ENCODE measurements at regions not wholly inside any gene's neighbourhood (a gene's known extent, or its start where the extent isn't known, plus 50 kb on each side); places are given as distances from the start of the nearest gene placed in this dataset.

GRCh38 chr13:63938851-63939250, 2523.2 kb upstream of the PCDH20 start:
- no peak overlapping the region for H3K4me2 ChIP-seq (ENCODE audit: low read length)
- no TSS peak for BruUV-seq (replicated peaks)
- H3K27me3 ChIP-seq (ENCODE audit: insufficient read depth, low read length), result no peaks in the 10 kb centered on the region
- ChIA-PET RAD21 (ENCODE audit: low non-redundant PET in 1 of 2, low total read pairs in 2 of 2, uncharacterized antibody in 2 of 2, unreplicated experiment in 2 of 2) (no interaction called here), CTCF (no interaction called here), POLR2A (no interaction called here)
- H3K9me2 ChIP-seq (ENCODE audit: insufficient read depth), result no peaks in the 10 kb centered on the region
- H3K27ac ChIP-seq (ENCODE audit: low read depth, low read length), result no peak overlapping the region
- no peak for DNase-seq (ENCODE audit: low read depth, low spot score)
- no peak overlapping the region for H3K9ac ChIP-seq (ENCODE audit: low read length)
- H3K4me3 ChIP-seq (replicated peaks in 1 of 2; ENCODE audit: low read depth in 1 of 2, low read length in 2 of 2), result no peak overlapping the region
- no peak overlapping the region for H2AFZ ChIP-seq (ENCODE audit: low read depth, low read length, poor library complexity, severe bottlenecking)
- ATAC-seq, result no peak
- no peaks in the 10 kb centered on the region for H3K36me3 ChIP-seq (ENCODE audit: control insufficient read depth in 1 of 2, insufficient read depth in 2 of 2, low read length in 2 of 2)
- H3K9me3 ChIP-seq (ENCODE audit: control insufficient read depth in 1 of 2, insufficient read depth in 1 of 2, low read depth in 1 of 2, low read length in 2 of 2), result no peaks in the 10 kb centered on the region; a peak in 1 of 4 replicates
- no peaks in the 10 kb centered on the region for H4K20me1 ChIP-seq (ENCODE audit: insufficient read depth)
- no peaks in the 10 kb centered on the region for H3K79me2 ChIP-seq (ENCODE audit: insufficient read depth, low read length)
- no peak for TF ChIP-seq ZNF274 (IDR thresholded peaks at IDR 0.05; ENCODE audit: low read depth, low read length)
- no peaks in the 10 kb centered on the region for H3K4me1 ChIP-seq (ENCODE audit: control insufficient read depth in 1 of 2, insufficient read depth in 2 of 2, low read length in 2 of 2)
- intact Hi-C loops (cut with micrococcal nuclease), result no loop called here

- no peak for DNase-seq (ENCODE audit: low read depth, low spot score)
- H3K4me1 ChIP-seq (ENCODE audit: control insufficient read depth in 1 of 2, insufficient read depth in 2 of 2, low read length in 2 of 2), result no peaks in the 10 kb centered on the region
- H3K27me3 ChIP-seq (ENCODE audit: insufficient read depth, low read length), result no peaks in the 10 kb centered on the region
- RAD21 ChIA-PET (ENCODE audit: low non-redundant PET in 1 of 2, low total read pairs in 2 of 2, uncharacterized antibody in 2 of 2, unreplicated experiment in 2 of 2), result no interaction called here
- H2AFZ ChIP-seq (ENCODE audit: low read depth, low read length, poor library complexity, severe bottlenecking), result no peak overlapping the region
- TF ChIP-seq CEBPB (IDR thresholded peaks at IDR 0.05; ENCODE audit: low read depth) (no peak), ATF3 (IDR thresholded peaks at IDR 0.05) (no peak), ELF1 (IDR thresholded peaks at IDR 0.05; ENCODE audit: borderline replicate concordance, low read depth) (no peak), ZBTB33 (IDR thresholded peaks at IDR 0.05; ENCODE audit: extremely low read depth, insufficient replicate concordance, low read length) (no peak), JUND (IDR thresholded peaks at IDR 0.05) (no peak), REST (IDR thresholded peaks at IDR 0.05; ENCODE audit: low read depth) (no peak)
- H4K20me1 ChIP-seq (ENCODE audit: insufficient read depth), result no peaks in the 10 kb centered on the region
- no peaks in the 10 kb centered on the region for H3K36me3 ChIP-seq (ENCODE audit: control insufficient read depth in 1 of 2, insufficient read depth in 2 of 2, low read length in 2 of 2)
- H3K9ac ChIP-seq (ENCODE audit: low read length), result no peak overlapping the region
- no peaks in the 10 kb centered on the region for H3K9me3 ChIP-seq (ENCODE audit: control insufficient read depth in 1 of 2, insufficient read depth in 1 of 2, low read depth in 1 of 2, low read length in 2 of 2)
- no peaks in the 10 kb centered on the region for H3K79me2 ChIP-seq (ENCODE audit: insufficient read depth, low read length)
- no TSS peak for BruUV-seq (replicated peaks)
- no peak for ATAC-seq
- no peak overlapping the region for H3K27ac ChIP-seq (ENCODE audit: low read depth, low read length)
- intact Hi-C loops (cut with micrococcal nuclease), result no loop called here
- H3K4me2 ChIP-seq (ENCODE audit: low read length), result no peak overlapping the region
- POLR2A ChIA-PET, result no interaction called here
- no peak overlapping the region for H3K4me3 ChIP-seq (replicated peaks in 1 of 2; ENCODE audit: low read depth in 1 of 2, low read length in 2 of 2)
- no peaks in the 10 kb centered on the region for H3K9me2 ChIP-seq (ENCODE audit: insufficient read depth)
- CTCF ChIA-PET, result no interaction called here
Measured at GRCh38 chr13:63910511-63910910, 2494.9 kb upstream of the PCDH20 start.

Measured in HCT116 (cell line).